ENCODE measurements at regions not wholly inside any gene's neighbourhood (a gene's known extent, or its start where the extent isn't known, plus 50 kb on each side); places are given as distances from the start of the nearest gene placed in this dataset.

DNA sequence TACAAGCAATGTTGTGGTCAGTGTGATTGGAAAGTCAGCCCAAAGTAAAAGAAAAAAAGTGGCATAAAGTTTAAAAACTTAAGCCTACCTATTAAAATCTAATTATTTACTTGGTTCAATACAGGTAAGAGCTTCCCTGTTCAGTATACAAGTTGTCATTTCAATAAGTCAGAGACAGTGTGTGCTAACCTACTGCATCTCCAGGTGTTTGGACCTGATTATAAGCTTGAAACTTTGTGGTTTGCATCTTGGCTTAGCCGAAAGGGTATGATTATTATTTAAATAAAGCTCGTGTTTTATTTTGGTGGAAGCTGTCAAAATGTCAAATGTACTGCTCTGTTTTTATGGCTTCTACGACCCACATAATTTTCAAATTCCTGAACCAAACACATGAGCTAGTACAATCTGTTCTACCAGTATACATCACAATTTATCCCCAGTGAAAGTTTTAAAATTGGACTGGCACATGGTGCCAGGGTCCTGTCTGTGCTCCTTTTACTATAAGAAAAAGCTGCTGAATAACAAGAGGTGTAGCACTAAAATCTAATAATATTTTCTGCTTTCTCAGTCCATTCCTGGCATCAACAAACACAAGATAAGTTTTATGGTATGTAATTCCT, 103.9 kb upstream of the ANO3 start:
- Histone ChIP-seq H3K27me3 (ENCODE audit: insufficient read depth, low read depth) (no peaks in the 10 kb centered on the region), H3K79me2 (ENCODE audit: insufficient read depth, low read depth) (no peaks in the 10 kb centered on the region), H2AFZ (ENCODE audit: low read depth) (no peak overlapping the region), H3K4me2 (no peak overlapping the region), H3K4me1 (ENCODE audit: low read depth, poor library complexity, severe bottlenecking) (peaks cover 20% of the 10 kb centered on the region), H3K36me3 (ENCODE audit: insufficient read depth) (no peaks in the 10 kb centered on the region), H4K20me1 (ENCODE audit: insufficient read depth) (no peaks in the 10 kb centered on the region), H3K27ac (no peak overlapping the region), H3K9ac (no peak overlapping the region), H3K4me3 (IDR thresholded peaks at IDR 0.05; ENCODE audit: insufficient read depth, low read depth, low read length) (no peak overlapping the region)
- TF ChIP-seq, protein P1, sequence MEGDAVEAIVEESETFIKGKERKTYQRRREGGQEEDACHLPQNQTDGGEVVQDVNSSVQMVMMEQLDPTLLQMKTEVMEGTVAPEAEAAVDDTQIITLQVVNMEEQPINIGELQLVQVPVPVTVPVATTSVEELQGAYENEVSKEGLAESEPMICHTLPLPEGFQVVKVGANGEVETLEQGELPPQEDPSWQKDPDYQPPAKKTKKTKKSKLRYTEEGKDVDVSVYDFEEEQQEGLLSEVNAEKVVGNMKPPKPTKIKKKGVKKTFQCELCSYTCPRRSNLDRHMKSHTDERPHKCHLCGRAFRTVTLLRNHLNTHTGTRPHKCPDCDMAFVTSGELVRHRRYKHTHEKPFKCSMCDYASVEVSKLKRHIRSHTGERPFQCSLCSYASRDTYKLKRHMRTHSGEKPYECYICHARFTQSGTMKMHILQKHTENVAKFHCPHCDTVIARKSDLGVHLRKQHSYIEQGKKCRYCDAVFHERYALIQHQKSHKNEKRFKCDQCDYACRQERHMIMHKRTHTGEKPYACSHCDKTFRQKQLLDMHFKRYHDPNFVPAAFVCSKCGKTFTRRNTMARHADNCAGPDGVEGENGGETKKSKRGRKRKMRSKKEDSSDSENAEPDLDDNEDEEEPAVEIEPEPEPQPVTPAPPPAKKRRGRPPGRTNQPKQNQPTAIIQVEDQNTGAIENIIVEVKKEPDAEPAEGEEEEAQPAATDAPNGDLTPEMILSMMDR (conservative IDR thresholded peaks at IDR 0.05; ENCODE audit: low read depth, low read length) = no peak

DNA sequence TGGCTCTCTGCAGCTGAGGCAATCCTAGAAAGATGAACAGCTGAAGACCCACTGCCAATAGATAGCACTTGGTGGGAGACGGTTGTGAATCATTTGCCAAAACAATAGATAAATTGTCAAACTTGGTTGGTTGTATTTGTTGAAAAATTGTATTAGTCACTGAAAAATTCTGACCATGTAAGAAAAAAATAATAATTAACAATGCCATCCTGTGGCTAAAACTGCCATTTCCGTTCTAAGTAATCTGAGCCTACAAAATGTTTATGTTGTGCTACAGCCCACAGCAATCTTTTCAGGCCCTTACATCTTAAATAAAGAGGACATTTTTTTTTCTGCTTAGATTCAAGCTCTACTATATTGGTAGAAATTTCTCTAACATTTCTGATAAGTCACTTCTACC, 103.2 kb upstream of the ANO3 start:
- TF ChIP-seq, protein P1 (conservative IDR thresholded peaks at IDR 0.05; ENCODE audit: low read depth, low read length) = no peak
- Histone ChIP-seq H3K79me2 (ENCODE audit: insufficient read depth, low read depth) (no peaks in the 10 kb centered on the region), H4K20me1 (ENCODE audit: insufficient read depth) (no peaks in the 10 kb centered on the region), H3K27me3 (ENCODE audit: insufficient read depth, low read depth) (no peaks in the 10 kb centered on the region), H3K4me1 (ENCODE audit: low read depth, poor library complexity, severe bottlenecking) (peaks cover 20% of the 10 kb centered on the region), H3K27ac (no peak overlapping the region), H2AFZ (ENCODE audit: low read depth) (no peak overlapping the region), H3K4me3 (IDR thresholded peaks at IDR 0.05; ENCODE audit: insufficient read depth, low read depth, low read length) (no peak overlapping the region), H3K4me2 (no peak overlapping the region), H3K9ac (no peak overlapping the region), H3K36me3 (ENCODE audit: insufficient read depth) (no peaks in the 10 kb centered on the region)

DNA sequence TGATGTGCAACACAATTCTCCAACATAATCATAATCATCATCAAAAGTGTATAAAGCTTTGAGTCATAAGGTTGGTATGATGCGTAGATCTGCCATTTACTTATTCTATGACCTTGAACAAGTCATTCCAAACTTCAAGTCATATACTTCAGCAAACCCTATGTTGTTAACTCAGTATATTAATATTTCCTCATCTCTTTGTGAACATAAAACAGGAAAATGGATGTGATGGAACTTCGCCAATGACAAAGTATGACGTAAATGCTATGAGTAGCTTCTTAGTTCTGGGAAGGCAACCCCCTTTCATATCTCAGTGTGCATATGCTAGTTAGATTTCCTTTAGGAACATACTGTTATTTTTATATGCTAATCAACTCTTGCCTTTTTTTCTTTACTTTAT, 102.7 kb upstream of the ANO3 start:
- Histone ChIP-seq H4K20me1 (ENCODE audit: insufficient read depth) (no peaks in the 10 kb centered on the region), H3K27me3 (ENCODE audit: insufficient read depth, low read depth) (no peaks in the 10 kb centered on the region), H3K4me2 (no peak overlapping the region), H3K4me3 (IDR thresholded peaks at IDR 0.05; ENCODE audit: insufficient read depth, low read depth, low read length) (no peak overlapping the region), H3K27ac (no peak overlapping the region), H3K36me3 (ENCODE audit: insufficient read depth) (no peaks in the 10 kb centered on the region), H2AFZ (ENCODE audit: low read depth) (no peak overlapping the region), H3K79me2 (ENCODE audit: insufficient read depth, low read depth) (no peaks in the 10 kb centered on the region), H3K9ac (no peak overlapping the region), H3K4me1 (ENCODE audit: low read depth, poor library complexity, severe bottlenecking) (peaks cover 20% of the 10 kb centered on the region)
- TF ChIP-seq, protein P1 (conservative IDR thresholded peaks at IDR 0.05; ENCODE audit: low read depth, low read length) = no peak

DNA sequence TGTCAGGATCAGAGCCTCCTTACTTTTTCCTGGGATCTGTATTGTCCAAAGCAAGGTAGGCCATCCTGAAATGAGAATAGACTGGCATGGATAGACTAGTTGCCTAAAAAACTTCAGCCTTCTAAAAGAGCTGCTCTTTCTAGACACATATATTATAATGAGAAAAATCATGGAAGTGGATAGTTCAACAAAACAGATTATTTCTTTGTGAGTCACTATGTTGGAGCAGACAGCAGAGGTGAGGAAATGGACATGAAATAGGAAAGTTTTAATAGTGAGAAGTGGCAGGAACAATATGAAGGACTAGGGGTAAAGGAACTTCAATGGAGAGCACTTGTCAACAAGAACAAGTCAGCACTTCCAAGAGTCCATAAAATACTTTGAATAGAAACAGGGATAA, 101.9 kb upstream of the ANO3 start:
- H3K4me2 ChIP-seq = no peak overlapping the region
- H3K27ac ChIP-seq = no peak overlapping the region

More for the DNA sequence above, 101.9 kb upstream of the ANO3 start:
- Histone ChIP-seq H3K36me3 (ENCODE audit: insufficient read depth) (no peaks in the 10 kb centered on the region), H4K20me1 (ENCODE audit: insufficient read depth) (no peaks in the 10 kb centered on the region), H3K27me3 (ENCODE audit: insufficient read depth, low read depth) (no peaks in the 10 kb centered on the region), H3K4me1 (ENCODE audit: low read depth, poor library complexity, severe bottlenecking) (peaks cover 20% of the 10 kb centered on the region), H3K9ac (no peak overlapping the region), H3K79me2 (ENCODE audit: insufficient read depth, low read depth) (no peaks in the 10 kb centered on the region), H3K4me3 (IDR thresholded peaks at IDR 0.05; ENCODE audit: insufficient read depth, low read depth, low read length) (no peak overlapping the region), H2AFZ (ENCODE audit: low read depth) (no peak overlapping the region)
- TF ChIP-seq, protein P1 (conservative IDR thresholded peaks at IDR 0.05; ENCODE audit: low read depth, low read length) = no peak

All from KMS-11 (cell line).